Fibroblast of skin of abdomen (primary cell): ENCODE measurements at regions not wholly inside any gene's neighbourhood (a gene's known extent, or its start where the extent isn't known, plus 50 kb on each side); places are given as distances from the start of the nearest gene placed in this dataset.

Experiments used
- DNase-seq: peaks from one replicate; pipeline ENCODE4 v3.0.0-alpha.2; 2013

GRCh38 chr13:73893833-73894232 lies 240.4 kb downstream of the KLF12 start:
- DNase-seq: no peak

GRCh38 chr13:73891805-73892204 lies 242.4 kb downstream of the KLF12 start:
- DNase-seq: no peak

GRCh38 chr13:73883162-73883561 lies 251.0 kb downstream of the KLF12 start:
- no peak for DNase-seq

- DNase-seq: no peak
Observed at GRCh38 chr13:73880365-73880764, 253.8 kb downstream of the KLF12 start.

- no peak for DNase-seq
Observed at GRCh38 chr13:73879346-73880015, 254.7 kb downstream of the KLF12 start.

GRCh38 chr13:73877399-73877798 lies 256.8 kb downstream of the KLF12 start:
- DNase-seq: no peak

GRCh38 chr13:73876323-73876722 lies 257.9 kb downstream of the KLF12 start:
- DNase-seq: peak; percentile 39

GRCh38 chr13:73873940-73874830 lies 260.0 kb downstream of the KLF12 start:
- DNase-seq: no peak

- no peak for DNase-seq
Observed at GRCh38 chr13:73872397-73872796, 261.8 kb downstream of the KLF12 start.

- peak; percentile 67 for DNase-seq
Observed at GRCh38 chr13:73870970-73871935, 263.0 kb downstream of the KLF12 start.

- peak; percentile 60 for DNase-seq
Observed at GRCh38 chr13:73870036-73870741, 264.0 kb downstream of the KLF12 start.

GRCh38 chr13:73865027-73865426 lies 269.2 kb downstream of the KLF12 start:
- no peak for DNase-seq

- no peak for DNase-seq
Observed at GRCh38 chr13:73861136-73861535, 273.1 kb downstream of the KLF12 start.

- no peak for DNase-seq
Observed at GRCh38 chr13:73860501-73860900, 273.7 kb downstream of the KLF12 start.

GRCh38 chr13:73859841-73860240 lies 274.4 kb downstream of the KLF12 start:
- DNase-seq: no peak

GRCh38 chr13:73857106-73857505 lies 277.1 kb downstream of the KLF12 start:
- peak; percentile 30 for DNase-seq

GRCh38 chr13:73851104-73851503 lies 283.1 kb downstream of the KLF12 start:
- no peak for DNase-seq

GRCh38 chr13:73850104-73850873 lies 283.9 kb downstream of the KLF12 start:
- DNase-seq: no peak

- DNase-seq: peak; percentile 47
Observed at GRCh38 chr13:73849292-73849691, 284.9 kb downstream of the KLF12 start.

- DNase-seq: peak; percentile 55
Observed at GRCh38 chr13:73844986-73845385, 289.2 kb downstream of the KLF12 start.

- peak; percentile 43 for DNase-seq
Observed at GRCh38 chr13:73842626-73843025, 291.6 kb downstream of the KLF12 start.
